HPDE6-E6E7 (cell line): ENCODE measurements at regions not wholly inside any gene's neighbourhood (a gene's known extent, or its start where the extent isn't known, plus 50 kb on each side); places are given as distances from the start of the nearest gene placed in this dataset.

Source experiments
- DNase-seq: peaks from one replicate; pipeline ENCODE4 v3.0.0; 2011; ENCODE audit warnings: missing footprints; ENCODE audit errors: extremely low spot score

DNA sequence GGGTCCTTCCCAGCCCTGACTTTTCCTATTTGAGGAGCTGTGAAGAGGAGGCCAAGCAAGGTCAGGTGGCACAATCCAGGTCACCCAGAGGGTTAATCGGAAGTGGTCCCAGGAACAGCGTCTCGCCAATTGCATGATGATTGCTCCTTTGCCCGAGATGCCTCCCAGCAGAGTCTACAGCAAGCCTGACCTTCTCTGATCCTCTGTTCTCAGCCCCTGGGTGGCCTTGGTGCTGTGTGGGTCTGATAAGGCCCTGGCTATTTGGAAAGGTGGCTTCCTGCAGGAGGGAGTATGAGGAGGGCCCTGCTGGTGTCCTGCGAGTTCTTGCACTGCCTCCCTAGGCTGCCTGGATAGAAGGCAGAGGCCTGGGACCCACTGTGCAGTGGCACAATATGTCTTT is 116.2 kb downstream of the FOXD2 start:
- DNase-seq, result no peak

DNA sequence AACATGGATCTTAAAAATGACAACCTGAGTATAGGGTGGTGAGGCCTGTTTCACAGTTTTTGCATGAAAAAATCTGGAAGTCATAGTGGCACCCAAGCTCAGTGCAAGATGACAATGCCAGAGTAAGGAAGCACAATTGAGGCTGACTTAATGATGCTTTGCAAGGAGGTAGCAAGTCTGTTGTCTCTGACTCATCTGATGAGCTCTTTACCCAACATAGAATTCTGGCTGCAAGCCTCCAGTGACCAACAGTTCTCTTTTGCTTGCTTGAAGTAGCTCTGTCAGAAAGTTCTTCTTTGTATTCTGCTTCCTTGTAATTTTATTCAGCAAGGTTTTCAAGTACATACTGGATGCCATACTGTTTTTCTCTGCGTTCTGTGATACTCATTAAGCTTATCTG is 117.1 kb downstream of the FOXD2 start:
- no peak for DNase-seq

DNA sequence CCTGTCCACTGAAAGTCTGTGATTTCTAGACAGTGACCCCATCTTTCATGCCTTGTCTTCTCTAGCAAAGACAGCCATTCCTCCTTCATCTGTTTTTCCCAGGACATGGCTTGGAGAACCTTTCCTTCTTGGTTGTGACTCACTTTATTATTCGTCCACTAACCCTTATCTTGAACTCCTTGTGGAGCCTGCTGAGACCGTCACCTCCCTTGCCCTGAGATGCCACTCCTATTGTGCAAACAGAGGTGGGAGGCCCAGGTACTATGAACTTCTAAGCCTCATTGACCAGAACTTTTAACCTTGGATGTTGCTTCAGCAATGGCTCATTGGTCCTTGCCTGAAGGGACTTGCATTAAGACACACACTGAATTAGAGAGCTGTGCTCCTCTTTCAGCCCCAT is 117.5 kb downstream of the FOXD2 start:
- DNase-seq, result no peak

DNA sequence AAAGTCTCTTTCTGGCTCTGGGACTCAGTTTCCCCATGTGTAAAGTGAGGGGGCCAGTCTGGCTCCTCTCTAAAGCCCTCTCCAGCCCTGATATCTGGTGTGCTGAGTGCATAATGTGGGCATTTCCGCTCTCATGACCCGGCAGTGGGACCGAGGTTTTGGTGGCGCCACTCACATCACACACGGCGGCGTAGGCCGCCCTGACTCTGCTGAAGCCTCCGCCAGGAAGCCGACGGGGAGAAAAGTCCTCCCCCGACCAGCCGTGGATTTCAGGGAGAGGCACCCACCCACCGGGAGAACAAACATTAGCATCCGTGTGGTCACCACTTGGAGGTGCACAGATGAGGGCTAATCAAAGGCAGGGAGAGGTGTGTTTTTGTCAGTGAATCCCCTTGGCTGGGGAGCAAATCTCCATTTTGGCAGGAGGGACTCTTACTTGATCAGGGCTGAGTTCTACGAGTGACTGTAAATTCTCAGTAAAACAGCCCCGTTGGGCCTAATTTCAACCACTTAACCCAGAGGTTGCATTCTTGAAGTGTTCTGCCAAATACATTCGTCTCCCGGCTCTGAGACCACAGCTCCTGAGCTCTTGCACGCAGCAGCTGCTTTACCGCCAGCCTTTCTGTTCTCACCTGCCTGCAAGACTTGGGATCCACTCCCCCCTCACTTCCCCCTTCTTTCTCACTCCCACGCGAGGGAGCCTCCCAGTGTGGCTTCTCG is 118.2 kb downstream of the FOXD2 start:
- no peak for DNase-seq

DNA sequence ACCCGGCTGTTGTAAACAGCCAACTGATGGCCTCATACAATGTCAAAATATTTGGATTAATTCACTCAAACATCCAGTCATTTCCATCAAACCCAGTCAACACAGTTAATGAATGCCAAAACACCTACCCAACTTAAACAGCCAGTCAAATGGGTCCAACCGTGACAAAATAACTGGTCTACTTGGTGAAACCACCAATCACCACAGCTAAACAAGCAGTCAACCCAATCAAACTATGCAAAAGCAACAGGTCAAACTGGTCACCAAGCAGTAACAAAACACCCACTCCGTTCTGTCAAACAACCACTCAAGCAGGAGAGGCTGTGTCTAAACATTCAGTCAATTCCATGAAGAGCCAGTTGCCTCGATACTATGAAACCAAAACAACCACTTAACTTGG is 119.2 kb downstream of the FOXD2 start:
- DNase-seq, result no peak

DNA sequence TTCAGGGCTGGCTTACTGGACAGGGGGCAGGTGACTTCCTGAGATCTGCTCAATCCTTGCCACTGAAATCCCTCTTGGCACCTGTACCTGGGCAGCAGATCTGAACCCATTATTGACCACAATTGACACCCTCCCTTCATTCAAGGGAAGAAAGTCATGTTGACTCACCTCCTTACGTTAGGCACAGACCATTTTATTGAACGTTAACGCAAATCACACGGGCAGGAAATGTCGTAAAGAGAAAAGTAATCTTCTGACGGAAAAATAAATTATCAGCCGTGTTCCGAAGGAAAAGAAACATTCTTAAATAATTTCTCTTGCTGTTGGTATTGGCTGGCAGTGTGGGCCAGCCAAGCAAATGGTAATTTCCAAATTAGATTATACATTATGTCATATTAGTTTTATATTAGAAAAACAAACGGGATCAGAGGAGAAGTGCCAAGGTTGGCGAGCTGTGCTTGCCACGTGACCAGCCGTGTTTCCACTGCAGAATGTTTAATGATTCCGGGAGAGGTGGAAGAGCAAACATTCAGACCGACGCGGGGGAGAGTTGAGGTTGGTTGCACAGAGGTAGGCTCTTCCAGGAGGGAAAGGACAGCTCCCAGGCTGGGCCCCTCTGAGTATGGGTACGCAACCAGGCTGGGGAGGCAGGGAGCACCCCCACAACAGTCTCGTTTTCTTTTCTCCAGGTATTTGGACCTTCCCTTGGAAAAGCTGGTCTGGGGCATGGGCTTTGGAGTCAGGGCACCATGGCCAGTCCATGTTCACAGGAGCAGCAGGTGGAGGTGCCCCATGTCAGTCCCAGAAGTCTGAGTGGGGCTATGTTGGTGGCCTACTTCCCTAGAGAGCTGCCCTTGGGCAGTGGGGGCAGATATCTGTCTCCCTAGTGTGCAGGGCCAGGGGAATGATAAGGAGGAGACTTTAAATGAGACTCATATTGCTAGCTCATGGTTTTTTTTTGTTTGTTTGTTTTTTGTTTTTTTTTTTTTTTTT is 121.1 kb downstream of the FOXD2 start:
- DNase-seq, result no peak

DNA sequence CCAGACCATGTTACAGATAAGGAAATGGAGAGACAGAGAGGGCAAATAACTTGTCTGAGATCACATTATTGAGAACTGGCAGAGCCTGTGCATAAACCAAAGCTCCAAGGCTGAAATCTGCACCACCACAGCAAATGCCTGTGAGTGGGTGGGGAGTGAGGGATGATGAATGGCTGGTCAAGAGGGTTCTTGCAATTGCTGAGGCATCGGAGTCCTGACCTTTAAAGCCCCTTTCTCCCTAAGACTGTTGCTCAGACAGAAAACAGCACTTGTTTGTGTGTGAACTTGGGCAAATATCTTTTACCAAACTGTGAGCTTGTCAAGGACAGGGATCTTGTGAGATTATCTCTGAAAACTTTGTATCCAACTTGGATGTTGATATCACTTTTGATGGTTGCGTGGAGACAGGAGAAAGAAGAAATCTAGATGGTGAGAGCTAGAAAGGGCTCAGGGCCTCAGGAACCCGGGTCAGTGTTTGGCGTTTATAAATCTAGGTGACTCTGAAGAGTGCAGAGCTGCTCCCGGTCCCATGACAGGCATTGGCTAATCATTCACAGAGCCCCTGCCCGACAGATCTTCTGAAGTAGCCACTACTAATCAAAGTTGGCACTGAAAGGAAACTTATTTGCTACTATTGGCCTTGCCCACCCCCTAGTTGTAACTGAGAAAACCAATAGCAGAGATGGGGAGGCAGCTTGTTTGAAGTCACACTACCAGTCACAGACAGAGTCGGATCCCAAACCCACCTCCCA is 122.3 kb downstream of the FOXD2 start:
- DNase-seq, result no peak

DNA sequence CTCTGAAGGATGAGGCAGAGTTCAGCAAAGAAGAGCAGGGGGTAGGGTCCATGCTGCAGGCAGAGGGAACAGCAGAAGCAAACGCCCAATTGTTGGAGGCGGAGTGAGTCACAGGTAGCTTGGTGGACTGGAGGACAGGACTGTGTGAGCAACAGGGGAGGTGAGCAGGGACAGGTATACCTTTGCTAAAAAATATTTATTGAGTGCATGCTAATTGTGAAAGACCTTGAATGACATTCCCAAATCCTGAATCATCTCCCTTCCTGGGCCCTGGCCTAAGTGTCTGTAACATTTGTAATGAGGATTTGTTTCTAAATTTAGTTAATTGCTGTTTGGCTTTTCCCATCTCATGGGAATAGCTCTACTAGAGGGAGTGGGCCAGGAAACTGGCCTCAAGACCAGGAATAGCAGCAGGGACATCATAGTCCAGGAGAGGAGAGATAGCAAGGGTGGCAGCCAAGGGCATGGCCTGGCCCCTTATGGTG is 123.7 kb downstream of the FOXD2 start:
- DNase-seq, result peak; percentile 43

DNA sequence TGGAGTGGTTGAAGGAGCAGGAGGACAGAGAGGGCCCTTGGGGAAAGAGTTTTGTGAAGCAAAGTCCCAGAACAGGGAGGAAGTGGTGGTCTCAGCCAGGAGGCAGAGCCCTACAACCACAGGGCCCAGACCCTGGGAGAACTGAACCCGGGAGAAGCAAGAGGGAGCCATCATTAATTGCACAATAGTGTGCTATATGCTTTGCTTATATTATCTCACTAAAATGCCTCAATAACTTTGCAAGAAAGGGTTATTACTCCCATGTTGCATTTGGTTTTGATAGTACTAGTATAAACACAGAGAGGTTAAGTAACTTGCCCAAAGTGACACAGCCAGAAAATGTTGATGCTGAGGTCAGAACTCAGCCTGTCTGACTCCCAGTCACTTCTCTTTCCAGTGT is 124.3 kb downstream of the FOXD2 start:
- no peak for DNase-seq

DNA sequence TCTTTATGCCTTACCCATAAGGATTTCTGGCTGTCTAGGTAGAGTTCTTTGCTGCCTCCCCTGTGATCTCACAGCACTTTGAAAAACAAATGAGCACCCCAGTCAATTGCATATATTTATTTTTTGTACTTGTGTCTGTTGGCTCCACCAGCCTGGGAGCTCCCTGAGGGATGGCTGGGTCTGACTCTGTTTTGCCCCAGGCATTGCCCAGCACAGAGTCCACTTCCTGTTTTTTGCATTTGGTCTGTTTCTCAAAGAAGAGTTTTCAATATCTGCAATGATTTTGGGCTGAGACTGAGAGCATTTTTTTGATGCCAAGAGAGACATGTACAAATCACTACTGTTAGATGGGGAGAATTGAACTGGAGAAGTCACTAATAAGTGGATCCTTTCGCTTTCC is 125.0 kb downstream of the FOXD2 start:
- DNase-seq, result no peak

DNA sequence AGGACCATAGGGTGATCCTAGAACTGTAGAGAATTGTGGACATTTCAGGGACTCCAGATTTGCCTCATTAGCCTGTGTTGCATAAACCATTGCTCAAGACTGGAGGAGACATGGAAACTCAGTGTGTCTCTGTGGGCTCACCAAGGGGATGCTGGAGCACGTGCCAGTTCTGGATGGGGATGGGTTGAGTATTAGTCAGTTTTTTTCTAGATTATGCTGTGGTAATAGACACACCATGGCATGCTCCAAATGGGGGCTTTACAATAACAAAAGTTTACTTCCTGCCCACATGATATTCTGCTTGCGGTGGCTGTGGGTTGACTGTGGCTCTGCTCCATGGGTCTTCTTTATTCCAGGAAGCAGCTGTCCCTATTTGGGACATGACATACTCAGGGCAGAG is 125.4 kb downstream of the FOXD2 start:
- DNase-seq, result no peak

DNA sequence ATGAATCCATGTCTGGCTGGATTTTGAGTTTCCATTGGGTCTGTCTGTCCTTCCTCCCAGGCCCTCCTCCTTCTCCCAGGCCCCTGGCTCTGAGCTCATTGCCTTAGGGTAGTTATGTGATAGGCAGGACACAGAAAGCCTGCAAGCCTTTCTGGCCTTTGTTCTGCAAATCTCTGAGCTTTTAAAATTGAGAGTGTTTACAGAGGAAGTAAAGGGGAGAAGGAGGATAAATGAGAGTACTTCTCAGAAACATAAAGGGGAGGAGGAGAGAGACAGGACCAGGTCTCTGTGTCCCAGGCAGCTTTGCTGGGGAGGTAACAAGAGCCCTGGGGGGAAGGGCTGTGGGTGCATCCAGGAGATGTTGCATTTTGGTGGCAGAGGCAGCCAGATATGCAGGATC is 126.7 kb downstream of the FOXD2 start:
- DNase-seq, result no peak

DNA sequence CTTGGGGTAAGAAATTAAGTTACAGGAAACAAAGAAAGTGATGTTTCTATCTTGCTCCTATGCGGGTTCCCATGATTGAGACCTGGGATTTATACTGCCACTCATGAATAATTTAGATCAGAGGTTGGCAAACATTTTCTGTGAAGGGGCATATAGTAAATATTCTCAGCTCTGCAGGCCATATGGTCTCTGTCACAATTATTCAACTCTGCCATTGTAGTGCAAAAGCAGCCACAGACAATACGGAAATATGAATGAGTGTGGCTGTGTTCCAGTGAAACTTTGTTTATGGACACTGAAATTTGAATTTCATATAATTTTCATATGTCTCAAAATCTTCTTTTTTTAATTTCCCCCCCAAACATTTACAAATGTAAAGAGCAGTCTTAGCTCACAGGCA is 127.2 kb downstream of the FOXD2 start:
- DNase-seq, result no peak

DNA sequence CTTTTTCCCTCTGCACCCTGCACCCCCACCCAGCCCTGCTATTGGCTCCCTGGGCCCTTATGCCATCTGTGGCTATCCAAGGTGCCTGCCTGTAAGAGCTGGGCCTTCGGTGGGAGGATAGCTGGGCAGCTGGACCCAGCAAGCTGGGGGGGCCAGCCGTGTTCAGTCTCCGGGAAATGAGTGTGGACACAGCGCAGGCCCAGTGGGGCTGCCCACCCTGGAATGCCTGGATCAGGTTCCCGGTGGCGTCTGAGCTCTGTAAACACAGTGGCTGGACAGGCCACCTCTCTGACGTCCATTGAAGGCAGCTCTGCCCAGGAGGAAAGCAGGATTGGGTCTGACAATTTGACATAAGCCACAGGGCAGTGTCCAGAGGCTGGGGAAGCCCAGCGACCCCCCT is 127.8 kb downstream of the FOXD2 start:
- DNase-seq, result no peak

DNA sequence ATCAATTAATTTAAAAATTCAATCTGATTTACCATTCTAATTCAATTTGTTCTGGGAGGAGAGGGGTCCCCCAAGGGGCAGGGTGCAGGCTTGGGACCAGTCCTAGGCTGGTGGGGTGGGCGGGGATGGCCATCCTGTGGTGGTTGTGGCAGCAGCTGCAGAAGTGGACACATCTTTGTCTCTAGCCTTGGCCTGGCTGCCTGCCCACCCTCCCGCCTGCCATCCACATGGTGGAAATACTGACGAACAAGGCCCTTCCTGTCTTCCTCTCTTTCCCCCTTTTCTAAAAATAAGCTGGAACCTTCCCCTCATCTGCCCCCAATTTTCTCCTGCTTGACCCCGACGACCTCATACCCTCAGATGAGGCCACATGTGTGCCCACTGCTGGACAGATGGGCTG is 130.9 kb downstream of the FOXD2 start:
- no peak for DNase-seq

DNA sequence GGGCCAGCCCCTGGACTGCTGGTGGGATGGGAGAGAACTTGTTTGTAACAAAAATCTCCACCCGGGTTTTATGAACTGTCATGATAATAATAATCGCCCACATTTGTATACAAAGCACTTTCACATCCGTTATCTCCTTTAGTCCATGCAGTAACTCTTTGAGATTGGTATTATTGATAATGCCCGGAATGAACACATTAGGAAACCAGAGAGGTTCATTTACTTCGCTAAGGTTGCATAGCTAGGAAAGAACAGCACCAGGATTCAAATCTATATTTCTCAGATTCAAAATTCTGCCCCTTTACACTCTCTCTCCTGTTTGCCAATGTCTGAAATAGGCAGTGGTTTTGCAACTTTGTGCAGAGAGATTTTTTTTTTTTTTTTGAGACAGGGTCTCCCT is 131.4 kb downstream of the FOXD2 start:
- DNase-seq, result no peak

DNA sequence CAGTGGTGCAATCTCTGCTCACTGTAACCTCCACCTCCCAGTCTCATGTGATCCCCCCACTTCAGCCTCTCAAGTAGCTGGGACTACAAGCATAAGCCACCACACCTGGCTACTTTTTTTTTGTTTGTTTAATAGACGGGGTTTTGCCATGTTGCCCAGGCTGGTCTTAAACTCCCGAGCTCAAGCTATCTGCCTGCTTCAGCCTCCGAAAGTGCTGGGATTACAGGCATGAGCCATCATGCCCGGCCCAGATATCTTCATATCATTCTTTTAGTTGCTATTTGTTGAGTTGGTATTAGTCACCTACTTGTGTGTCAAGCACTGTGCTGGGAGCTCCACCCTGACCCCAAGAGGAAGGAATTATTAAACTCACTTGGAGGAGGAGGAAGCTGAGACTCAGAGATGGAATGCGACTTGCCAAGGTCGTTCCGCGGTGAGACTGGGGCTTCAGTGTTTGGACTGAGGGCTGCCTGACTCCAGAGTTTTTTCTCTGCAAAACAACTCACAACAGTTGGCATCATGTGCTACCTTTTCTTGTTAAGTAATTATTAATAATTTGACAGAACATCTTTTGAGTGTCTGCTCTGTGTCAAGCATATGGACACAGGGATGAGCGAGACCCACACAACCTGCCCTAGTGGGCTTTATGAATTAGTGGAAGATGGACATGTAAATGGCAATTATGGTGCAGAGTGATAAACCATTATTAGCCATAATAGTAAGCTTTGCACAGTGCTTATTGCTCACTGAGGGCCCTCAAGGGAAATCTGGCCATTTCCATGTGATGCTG is 132.0 kb downstream of the FOXD2 start:
- peak; percentile 91 for DNase-seq

DNA sequence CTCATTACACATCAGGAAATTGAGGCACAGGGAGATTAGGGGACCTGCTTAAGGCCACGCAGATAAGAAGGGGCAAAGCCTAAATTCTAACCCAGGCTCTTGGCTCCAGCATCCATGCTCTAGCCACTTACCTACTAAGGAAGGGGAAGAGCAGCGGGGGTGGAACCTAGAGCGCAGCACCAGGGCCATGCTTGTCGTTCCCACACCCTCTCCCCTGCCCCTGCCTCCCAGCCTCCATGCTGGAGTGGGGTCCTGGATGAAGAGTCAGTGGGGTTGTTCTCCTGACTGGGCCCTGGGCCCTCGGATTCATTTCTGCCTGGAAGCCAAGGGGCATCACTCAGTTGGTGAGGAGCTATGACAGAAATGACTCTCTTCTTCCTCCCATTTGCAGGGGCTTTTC is 133.3 kb downstream of the FOXD2 start:
- DNase-seq, result no peak

DNA sequence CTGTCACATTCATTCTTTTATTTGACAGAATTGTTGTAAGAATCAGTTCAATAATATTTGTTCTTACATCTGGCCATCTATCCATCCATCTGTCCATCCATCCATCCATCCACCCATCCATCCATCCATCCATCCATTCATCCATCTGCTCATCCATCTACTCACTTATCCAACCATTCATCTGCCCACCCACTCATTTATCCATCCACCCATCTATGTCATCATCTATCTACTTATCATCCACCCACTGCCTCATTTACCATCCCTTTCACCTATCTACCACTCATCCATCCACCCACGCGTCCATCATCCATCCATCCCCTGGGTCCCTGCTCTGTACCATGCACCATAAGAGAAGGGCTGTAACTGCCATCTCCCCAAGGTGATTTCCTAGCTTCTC is 134.1 kb downstream of the FOXD2 start:
- no peak for DNase-seq

DNA sequence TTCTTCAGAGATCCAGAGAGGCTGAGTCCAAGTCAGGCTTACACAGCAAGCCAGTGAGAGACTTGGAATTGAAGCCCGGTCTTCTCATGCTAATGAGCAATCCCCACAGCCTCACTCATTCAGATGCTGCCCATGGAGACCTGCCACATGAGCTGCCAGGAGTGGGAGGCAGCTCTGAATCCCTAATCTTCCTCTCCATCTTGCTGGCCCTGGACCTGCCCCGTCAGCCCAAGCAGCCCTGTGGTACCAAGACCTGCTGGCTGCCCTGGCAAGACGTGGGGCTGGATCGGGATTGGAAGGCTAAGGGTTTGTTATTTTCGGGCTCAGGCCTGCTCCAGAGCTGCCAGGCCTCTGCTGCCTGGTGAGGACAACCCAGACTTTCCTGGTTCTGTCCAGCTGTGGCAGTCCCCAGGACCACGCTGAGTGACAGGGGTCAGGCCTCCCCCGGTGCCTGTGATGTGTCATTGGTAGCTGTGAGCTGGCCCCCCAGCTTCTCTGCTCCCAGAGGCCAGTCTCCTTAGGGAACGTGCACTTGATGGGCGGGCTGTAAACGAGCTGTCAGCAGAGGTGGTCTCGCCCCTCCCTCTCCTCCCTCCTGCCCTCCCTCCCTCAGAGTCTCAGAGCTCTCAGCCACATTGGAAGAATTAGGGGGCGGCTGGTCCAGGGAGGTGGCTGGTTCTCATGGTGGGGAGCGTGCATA is 135.0 kb downstream of the FOXD2 start:
- no peak for DNase-seq
